Esophagus squamous epithelium (tissue), 5 donors: ENCODE measurements at regions not wholly inside any gene's neighbourhood (a gene's known extent, or its start where the extent isn't known, plus 50 kb on each side); places are given as distances from the start of the nearest gene placed in this dataset.

Experiments used
- DNase-seq: peaks from one replicate; lab custom pipeline; 2025; lab: John Stamatoyannopoulos, UW
- H3K27ac ChIP-seq, 4 donors: fragments of 200-600 bp; sonication (generic); one replicate each; pipeline ENCODE4 v1.5.1; 2016 to 2019; ENCODE audit warnings: mild to moderate bottlenecking in 1 of 4
- H3K27me3 ChIP-seq, 4 donors: fragments of 200-600 bp; sonication (generic); 1 replicate in 3 of 4; 2 replicates in 1 of 4; pipeline versions ENCODE4 v1.5.1 to v1.6.0; 2017 to 2021; ENCODE audit warnings: antibody characterized with exemption in 1 of 4
- H3K36me3 ChIP-seq, 3 donors: fragments of 200-600 bp; sonication (generic); one replicate each; pipeline ENCODE4 v1.5.1; 2016 to 2019
- H3K4me1 ChIP-seq, 3 donors: fragments of 200-600 bp; sonication (generic); one replicate each; pipeline ENCODE4 v1.5.1; 2017 to 2019
- H3K4me3 ChIP-seq, 4 donors: fragments of 200-600 bp; sonication (generic); 1 replicate in 3 of 4; 2 replicates in 1 of 4; pipeline ENCODE4 v1.5.1; 2016 to 2019; ENCODE audit warnings: mild to moderate bottlenecking in 2 of 4, moderate library complexity in 1 of 4
- H3K9me3 ChIP-seq, 3 donors: fragments of 200-600 bp; sonication (generic); one replicate each; pipeline ENCODE4 v1.5.1; 2016 to 2019
- CTCF ChIP-seq, 6 experiments: fragments of 450-650 bp in 4 of 6; fragments of 200-600 bp in 2 of 6; sonication (generic) in 2 of 6; IDR thresholded peaks; one replicate each; pipeline ENCODE4 v1.5.1; 2016 to 2019; ENCODE audit warnings: antibody characterized with exemption in 6 of 6, mild to moderate bottlenecking in 4 of 6, moderate library complexity in 4 of 6
- POLR2A ChIP-seq, 4 donors: fragments of 450-650 bp; IDR thresholded peaks; one replicate each; pipeline ENCODE4 v1.6.1; 2017; ENCODE audit warnings: antibody characterized with exemption in 4 of 4, mild to moderate bottlenecking in 4 of 4, moderate library complexity in 3 of 4
- WGBS, 2 donors: methylation state at CpG; one replicate each; pipeline ENCODE4 v1.1.5; 2018; 5-methylcytosine and 5-hydroxymethylcytosine counted together
- intact Hi-C: fragments of 100-400 bp; cut with DNase I; formaldehyde crosslinking; loops from one replicate; pipeline ENCODE4 v1.15.0; 2022
- donor health status: DM: yes; HTN: yes; CAD: no.

DNA sequence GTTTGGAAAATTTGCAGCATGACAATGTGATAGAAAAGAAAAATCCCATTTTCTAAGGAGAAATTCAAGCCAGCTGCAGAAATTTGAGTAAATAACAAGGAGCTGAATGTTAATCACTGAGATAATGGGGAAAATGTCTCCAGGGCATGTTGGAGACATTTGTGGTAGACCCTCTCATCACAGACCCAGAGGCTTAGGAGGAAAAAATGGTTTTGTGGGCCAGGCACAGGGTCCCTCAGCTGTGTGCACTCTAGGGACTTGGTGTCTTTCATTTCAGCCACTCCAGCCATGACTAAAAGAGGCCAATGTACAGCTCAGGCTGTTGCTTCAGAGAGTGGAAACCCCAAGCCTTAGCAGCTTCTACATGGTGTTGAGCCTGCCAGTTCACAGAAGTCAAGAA lies 111.4 kb upstream of the SYT10 start:
- DNase-seq: no peak
- TF ChIP-seq POLR2A (IDR thresholded peaks at IDR 0.05): no peak
- TF ChIP-seq CTCF (IDR thresholded peaks at IDR 0.05): no peak
- Histone ChIP-seq H3K27ac (no peak overlapping the region), H3K27me3 (no peaks in the 10 kb centered on the region), H3K4me1 (no peaks in the 10 kb centered on the region), H3K9me3 (no peaks in the 10 kb centered on the region), H3K36me3 (no peaks in the 10 kb centered on the region), H3K4me3 (no peak overlapping the region)
- intact Hi-C loops: no loop called here

DNA sequence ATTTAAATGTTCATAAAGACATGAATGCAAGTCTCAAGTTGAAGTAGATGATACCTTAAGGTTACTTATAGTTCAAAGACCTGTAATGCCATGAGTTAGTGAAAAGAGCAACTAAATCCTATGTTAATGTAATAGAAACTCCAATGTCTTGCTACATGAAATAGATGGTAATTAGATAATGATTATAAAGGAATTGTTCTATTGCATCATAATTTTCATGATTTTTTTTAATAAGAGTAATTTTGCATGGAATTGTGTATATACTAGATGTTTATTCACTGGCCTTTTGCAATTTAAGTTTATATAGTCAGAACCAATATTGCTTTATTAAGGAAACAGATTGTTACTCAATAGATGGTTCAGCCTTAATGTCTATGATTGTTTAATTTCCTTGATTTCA lies 115.5 kb upstream of the SYT10 start:
- H3K4me1 ChIP-seq: no peaks in the 10 kb centered on the region
- no peaks in the 10 kb centered on the region for H3K9me3 ChIP-seq
- no peaks in the 10 kb centered on the region for H3K27me3 ChIP-seq
- H3K36me3 ChIP-seq: no peaks in the 10 kb centered on the region
- H3K4me3 ChIP-seq: no peak overlapping the region
- H3K27ac ChIP-seq: no peak overlapping the region
- TF ChIP-seq CTCF (IDR thresholded peaks at IDR 0.05): no peak
- TF ChIP-seq POLR2A (IDR thresholded peaks at IDR 0.05): no peak
- no peak for DNase-seq
- intact Hi-C loops: no loop called here

GRCh38 chr12:33560653-33561208 lies 121.1 kb upstream of the SYT10 start:
- Histone ChIP-seq H3K4me3 (no peak overlapping the region), H3K4me1 (no peaks in the 10 kb centered on the region), H3K27me3 (no peaks in the 10 kb centered on the region), H3K9me3 (no peaks in the 10 kb centered on the region), H3K27ac (no peak overlapping the region), H3K36me3 (no peaks in the 10 kb centered on the region)
- TF ChIP-seq CTCF (IDR thresholded peaks at IDR 0.05): no peak
- TF ChIP-seq POLR2A (IDR thresholded peaks at IDR 0.05): no peak
- 25 to 51% methylated on average over 4 of the region's 4 CpGs for WGBS, 2 donors
- no peak for DNase-seq
- intact Hi-C loops: no loop called here

DNA sequence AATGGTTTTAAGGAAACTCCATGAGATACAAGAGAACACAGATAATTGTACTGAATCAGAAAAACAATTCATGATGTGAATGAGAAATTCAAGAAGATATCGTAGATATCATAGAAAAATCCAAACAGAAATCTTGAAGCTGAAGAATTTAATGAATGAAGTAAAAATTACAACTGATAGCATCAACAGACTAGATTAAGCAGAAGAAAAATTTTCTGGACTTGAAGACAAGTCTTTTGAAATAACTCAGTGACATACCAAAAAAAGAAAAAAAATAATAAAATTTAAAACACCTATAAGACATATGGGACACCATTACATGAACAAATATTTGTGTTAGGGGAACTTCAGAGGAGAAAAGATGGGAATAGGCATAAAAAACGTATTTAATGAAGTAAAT lies 122.8 kb upstream of the SYT10 start:
- 60 to 81% methylated on average over 2 of the region's 2 CpGs for WGBS, 2 donors
- H3K27me3 ChIP-seq: no peaks in the 10 kb centered on the region
- H3K9me3 ChIP-seq: no peaks in the 10 kb centered on the region
- TF ChIP-seq CTCF (IDR thresholded peaks at IDR 0.05): no peak
- no peak for TF ChIP-seq POLR2A (IDR thresholded peaks at IDR 0.05)
- no peaks in the 10 kb centered on the region for H3K4me1 ChIP-seq
- no peak overlapping the region for H3K4me3 ChIP-seq
- H3K27ac ChIP-seq: no peak overlapping the region
- H3K36me3 ChIP-seq: no peaks in the 10 kb centered on the region
- intact Hi-C loops: no loop called here
- no peak for DNase-seq

DNA sequence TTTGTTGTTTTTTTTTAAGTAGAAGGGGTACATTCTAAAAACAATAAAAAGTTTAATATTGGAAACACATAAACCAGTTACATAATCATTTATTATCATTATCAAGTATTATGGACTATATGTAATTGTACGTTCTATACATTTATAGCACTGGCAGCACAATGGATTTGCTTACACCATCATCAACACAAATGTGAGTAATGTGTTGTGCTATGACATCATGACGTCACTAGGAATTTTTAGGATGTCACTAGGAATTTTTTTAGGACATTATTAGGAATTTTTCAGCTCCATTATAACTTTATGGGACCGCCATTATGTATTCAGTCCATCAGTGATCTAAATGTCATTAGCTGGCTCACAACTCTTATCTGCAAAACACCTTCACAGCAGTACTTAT lies 126.8 kb upstream of the SYT10 start:
- no peaks in the 10 kb centered on the region for H3K27me3 ChIP-seq
- TF ChIP-seq POLR2A (IDR thresholded peaks at IDR 0.05) (no peak), CTCF (IDR thresholded peaks at IDR 0.05) (no peak)
- H3K4me1 ChIP-seq: no peaks in the 10 kb centered on the region
- no peaks in the 10 kb centered on the region for H3K36me3 ChIP-seq
- intact Hi-C loops: no loop called here
- no peak overlapping the region for H3K4me3 ChIP-seq
- DNase-seq: no peak
- no peak overlapping the region for H3K27ac ChIP-seq
- WGBS, 2 donors: 79 to 88% methylated on average over 3 of the region's 3 CpGs
- H3K9me3 ChIP-seq: no peaks in the 10 kb centered on the region
